ENCODE measurements at regions not wholly inside any gene's neighbourhood (a gene's known extent, or its start where the extent isn't known, plus 50 kb on each side); places are given as distances from the start of the nearest gene placed in this dataset.

DNA sequence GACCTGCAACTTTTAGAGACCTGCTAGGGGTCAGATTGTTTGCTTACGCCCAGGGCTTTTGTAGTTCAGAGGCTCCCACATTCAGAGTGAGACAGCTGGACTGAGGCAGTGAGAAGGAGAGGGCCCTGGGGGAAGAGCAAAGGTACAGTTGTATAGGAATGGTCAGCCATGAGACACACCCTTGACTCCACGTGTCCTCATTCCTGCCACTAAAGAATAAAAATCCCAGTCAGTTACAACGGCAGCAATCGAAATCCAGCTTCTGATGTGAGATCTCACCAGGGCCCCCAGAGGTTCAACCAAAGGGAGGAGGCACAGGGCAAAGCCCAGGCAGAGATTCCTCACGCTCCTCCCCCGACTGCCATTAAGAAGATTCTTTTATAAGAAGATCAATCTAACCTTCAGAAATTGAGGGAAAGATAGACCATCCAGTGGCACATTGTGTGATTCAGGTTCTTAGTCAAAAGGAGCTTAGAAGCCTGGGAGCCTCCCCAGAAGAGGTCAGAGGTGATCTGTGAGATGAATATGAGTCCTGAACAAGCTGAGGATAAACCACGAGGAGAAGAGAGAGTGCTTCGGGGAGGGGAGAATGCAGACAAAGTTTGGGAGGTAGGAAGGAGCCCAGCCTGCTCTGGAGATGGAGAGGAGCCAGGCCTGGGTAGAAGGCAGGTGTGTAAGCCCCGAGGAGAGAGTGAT is 317.0 kb downstream of the CYP26B1 start:
- no peak for DNase-seq (ENCODE audit: low read depth, low spot score)
- no peak overlapping the region for H3K27ac ChIP-seq

DNA sequence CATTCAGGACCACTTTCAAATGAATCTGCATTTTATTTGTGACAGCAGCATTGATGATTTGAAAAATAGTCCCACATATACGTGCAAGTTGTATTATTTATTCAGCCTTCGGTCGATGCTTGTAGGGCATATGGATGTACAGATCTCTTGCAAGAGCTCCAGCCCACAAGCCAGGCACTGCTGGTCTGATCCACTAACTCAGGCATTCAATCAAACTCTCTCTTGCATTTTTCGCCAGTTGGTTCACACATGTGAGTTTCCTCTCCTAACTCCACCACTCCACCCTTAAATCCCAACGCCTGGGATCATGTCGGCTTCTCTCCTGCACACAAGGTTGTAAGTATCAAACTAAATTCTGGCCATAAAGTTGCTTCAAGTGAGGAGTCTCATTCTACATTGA is 318.7 kb downstream of the CYP26B1 start:
- DNase-seq (ENCODE audit: low read depth, low spot score), result no peak
- no peak overlapping the region for H3K27ac ChIP-seq

DNA sequence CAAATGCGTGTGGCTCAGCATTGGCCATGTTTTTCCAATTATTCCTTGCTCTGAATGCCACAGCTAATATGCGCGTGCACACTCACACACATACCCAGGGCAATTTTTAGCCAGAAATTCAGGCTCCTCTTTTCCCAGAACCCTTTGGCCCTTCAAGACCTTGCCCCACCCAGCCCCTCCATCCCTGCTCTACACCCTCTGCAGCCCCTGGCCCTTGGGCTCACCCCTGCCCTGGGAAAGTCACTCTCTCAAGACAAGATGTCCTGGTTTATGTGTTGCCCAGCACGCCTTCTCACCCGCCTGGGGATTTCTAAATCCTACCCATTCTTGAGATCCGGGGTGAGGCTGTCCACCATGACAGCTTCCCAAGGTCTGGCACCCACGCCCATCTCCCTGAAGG is 319.7 kb downstream of the CYP26B1 start:
- no peak overlapping the region for H3K27ac ChIP-seq
- DNase-seq (ENCODE audit: low read depth, low spot score), result no peak

DNA sequence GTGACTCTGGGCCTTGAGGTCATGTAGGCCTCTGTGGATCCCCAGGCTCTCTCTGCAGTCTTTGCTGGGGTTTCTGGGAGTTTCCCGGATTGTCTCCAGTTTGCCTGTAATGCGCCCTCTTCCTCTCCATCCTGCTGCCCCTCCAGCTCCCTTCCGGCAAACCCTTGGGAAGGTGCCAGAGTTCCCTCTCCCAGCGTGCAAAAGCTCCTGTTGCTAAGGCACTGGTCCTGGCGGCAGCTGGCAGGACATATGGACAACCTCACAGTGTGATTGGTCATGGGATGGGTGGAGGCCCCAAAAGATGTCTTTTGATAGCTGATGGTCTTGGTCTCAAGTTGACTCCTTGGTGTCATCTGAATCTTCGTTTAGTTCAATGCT is 320.1 kb downstream of the CYP26B1 start:
- H3K27ac ChIP-seq, result no peak overlapping the region
- DNase-seq (ENCODE audit: low read depth, low spot score), result no peak

DNA sequence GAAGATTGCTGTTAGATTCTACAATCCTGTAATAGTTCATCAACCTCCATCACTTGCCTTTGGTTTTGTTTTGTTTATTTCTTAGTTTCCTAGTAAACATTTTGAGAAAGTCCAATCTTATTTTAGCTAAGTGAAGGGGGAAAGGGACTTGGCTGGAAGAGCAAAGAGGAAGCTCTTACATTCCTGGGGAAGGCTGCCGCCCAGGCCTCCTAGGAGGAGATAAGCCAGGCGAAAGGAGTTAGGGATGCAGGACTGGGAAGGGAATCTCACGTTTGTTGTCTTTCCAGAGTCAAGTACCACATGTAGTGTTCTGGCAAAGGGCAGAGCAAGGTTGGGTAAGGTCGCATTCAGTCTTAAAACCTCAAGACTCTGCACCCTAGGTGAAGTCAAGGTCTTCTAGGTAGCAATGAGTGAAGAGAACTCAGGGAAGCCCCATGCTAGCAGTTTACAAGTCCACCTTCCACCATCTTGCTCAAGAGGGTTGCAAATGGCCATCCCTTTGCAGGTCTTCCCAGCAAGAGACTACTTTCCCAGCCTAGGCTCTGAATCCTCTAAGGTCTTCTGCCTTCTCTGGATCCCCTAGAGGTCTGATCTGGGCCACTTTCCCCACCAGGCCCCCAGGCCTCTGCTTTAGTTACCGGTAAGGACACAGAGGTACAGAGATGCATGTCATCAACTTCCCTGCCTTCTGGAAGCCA is 320.7 kb downstream of the CYP26B1 start:
- DNase-seq (ENCODE audit: low read depth, low spot score), result no peak
- H3K27ac ChIP-seq, result no peak overlapping the region

DNA sequence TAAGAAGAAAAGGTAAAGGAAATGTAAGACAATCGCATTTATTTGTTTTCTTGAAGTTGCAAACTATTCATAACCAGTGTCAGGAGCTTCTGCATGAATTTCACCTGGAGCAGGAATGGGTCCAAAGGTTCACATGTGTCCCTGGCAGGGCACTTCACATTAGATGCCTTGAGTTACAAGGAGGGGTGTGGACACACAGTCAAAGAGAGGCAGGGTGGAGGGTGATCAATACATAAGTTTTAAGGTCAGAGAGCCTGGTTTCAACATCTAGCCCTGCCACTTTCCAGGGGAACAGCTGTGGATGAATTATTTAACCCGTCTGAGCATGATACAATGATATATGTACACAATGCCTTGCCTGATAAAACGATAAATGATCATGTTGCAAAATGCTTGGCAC is 321.4 kb downstream of the CYP26B1 start:
- no peak for DNase-seq (ENCODE audit: low read depth, low spot score)
- no peak overlapping the region for H3K27ac ChIP-seq

DNA sequence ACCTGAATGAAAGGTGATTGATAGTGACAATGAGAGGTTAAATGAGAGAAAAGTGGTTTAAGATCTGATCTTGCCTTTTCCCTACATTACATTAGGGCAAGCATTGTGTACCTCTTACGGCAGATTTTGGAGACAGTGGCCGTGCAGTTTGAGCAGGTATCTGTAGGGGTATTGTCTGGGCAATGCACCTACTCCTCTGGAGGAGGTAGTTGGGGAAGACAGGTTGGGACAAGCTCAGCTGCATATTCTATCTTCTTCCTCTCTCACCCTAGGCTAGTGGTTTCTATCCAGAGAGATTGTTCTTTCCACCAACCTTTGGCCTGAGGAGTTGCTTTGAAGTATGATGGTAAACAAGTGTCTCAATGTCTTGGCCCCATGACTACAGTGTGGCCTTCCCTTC is 323.2 kb downstream of the CYP26B1 start:
- peak overlapping the region; percentile 35 for H3K27ac ChIP-seq
- peak; percentile 20 for DNase-seq (ENCODE audit: low read depth, low spot score)

DNA sequence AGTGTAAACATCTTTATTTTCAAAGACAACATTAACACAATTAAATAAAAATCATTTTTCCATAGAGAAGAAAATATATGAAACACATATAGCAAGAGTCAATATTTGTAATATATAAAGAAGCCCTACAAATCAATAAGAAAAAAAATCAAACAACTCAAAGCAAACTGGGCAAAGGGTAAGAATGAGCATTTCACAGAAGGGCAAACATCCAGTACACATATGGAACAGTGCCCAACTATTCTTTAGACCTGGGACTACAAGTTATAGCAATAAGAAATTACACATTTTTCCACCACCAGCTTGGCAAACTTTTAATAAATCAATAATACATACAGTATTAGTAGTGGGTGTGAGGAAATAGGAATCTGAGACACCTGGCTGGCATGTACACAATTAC is 324.1 kb downstream of the CYP26B1 start:
- no peak overlapping the region for H3K27ac ChIP-seq
- no peak for DNase-seq (ENCODE audit: low read depth, low spot score)

DNA sequence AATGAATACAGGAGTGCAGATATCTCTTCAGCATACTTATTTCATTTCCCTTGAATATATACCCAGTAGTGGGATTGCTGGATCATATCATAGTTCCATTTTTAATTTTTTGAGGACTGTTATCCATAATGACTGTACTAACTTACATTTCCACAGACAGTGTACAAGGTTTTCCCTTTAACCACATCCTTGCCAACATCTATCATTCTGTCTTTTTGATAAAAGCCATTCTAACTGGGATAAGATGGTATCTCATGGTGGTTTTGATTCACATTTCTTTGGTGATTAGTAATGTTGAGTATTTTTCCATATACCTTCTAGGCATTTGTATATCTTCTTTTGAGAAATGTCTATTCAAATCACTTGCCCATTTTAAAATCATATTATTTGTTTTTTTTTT is 325.2 kb downstream of the CYP26B1 start:
- DNase-seq (ENCODE audit: low read depth, low spot score), result no peak
- H3K27ac ChIP-seq, result no peak overlapping the region

DNA sequence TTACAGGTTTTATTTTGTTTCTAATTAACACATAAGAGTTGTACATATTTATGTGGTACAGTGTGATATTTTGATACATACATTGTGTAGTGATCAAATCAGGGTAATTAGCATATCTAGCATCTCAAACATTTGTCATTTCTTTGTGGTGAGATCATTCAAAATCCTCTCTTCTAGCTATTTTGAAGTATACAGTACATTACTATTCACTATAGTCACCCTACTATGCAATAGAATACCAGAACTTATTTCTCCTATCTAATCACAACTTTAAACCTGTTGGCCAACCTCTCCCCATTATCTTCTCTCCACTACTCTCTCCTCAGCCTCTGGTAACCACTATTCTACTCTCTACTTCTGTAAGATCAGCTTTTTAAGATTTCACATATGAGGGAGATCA is 325.8 kb downstream of the CYP26B1 start:
- no peak overlapping the region for H3K27ac ChIP-seq
- no peak for DNase-seq (ENCODE audit: low read depth, low spot score)

DNA sequence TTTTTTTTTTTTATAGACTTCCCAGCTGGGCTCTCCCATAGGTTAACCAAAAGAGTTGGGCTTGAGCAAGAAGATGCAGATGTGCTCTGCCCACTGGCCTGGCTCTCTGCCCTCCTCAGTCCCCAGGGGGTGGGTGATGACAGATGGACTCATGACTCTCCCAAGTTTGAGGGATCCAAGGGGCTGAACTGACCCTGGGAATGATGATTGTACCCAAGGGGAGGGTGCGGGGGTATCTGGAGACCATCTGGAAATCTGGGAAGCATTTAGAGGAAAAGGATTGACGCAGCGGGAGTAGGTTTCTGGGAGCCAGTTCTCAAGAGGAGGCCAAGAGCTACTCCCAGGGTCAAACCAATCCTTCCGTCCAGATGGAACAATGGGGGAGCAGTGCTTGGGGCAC is 330.8 kb downstream of the CYP26B1 start:
- no peak overlapping the region for H3K27ac ChIP-seq
- no peak for DNase-seq (ENCODE audit: low read depth, low spot score)

DNA sequence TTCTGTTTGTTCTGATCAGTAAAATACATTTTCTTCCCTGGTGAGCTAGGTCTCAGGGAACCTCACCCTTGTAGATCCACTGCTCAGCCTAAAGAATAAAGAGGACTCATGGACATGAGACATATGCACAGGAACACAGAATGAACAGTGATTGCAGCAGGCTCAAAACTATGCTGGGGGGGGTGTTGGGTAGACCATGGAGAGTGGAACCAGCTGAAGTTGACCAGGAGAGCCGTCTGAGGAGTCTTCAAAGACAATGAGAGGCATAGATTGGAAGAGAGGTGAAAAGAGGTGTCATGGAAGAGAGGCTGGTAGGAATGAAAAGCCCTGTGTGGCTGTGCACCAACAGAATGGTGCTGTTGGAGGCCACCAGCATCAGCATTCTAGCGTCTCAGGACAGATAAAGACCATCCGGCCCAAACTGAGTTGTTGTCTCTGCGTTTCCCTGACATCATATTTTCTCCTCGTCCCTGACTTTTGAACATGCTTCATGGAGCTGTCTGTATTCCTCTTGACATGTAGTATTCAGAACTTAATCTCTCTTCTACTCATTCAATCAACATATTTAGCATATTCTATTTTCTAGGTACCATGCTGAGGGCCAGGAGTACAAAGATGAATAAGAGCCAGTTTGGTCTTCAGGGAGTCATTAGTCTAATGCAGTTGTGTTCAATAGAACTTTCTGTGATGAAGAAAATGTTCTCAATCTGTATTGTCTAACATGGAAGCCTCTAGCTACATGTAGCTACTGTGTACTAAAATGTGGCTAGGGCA is 331.8 kb downstream of the CYP26B1 start:
- no peak overlapping the region for H3K27ac ChIP-seq
- DNase-seq (ENCODE audit: low read depth, low spot score), result no peak

DNA sequence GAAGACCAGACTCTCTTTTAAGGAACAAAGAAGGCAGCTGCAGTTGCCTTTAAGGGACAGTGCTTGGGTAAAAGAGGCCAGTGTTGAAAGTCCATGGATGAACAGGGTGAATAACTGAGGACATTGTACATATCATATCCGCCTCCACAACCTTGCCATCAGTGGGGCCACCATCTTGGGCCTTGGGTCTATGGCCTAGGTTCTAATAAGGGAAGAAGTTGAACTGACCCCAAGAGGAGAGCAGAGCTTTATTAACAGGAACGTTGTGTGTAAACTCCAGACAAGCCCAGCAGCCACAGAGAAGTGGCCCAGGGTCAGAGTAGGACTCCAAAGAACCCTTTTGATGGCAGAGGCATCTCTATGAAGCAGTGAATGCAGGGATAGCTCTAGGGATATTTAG is 332.8 kb downstream of the CYP26B1 start:
- no peak overlapping the region for H3K27ac ChIP-seq
- DNase-seq (ENCODE audit: low read depth, low spot score), result no peak

DNA sequence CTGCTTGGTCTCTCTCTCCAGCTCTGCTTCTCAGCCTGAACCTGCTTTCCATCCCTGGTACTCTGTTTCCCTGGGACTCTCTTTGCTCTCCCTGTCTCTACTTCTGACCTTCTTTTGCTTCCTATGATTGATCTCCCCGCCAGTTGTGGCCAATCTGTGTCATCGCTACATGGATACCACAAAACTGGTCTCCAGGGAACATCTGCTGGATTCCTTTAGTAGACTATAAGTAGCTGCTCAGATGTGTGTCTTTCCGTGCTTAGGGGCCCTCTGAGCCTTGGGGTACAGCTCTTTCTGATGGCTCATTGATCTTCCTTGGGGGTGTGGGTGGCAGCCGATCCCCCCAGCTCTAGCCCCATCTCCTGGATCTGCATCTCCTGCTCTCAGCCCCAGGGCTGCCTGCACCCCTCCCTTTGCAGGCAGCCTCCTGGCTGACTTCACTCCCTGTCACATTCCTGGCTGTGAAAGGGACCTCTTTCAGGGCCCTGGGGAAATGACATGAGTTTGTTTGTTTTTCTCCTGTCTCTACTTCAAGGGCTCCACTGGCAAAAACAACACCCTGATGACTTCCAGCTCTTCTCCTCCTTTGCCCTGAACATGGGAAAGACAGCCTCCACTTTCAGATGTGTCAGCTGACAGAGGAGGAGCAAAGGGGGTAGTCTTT is 333.7 kb downstream of the CYP26B1 start:
- no peak overlapping the region for H3K27ac ChIP-seq
- DNase-seq (ENCODE audit: low read depth, low spot score), result no peak

DNA sequence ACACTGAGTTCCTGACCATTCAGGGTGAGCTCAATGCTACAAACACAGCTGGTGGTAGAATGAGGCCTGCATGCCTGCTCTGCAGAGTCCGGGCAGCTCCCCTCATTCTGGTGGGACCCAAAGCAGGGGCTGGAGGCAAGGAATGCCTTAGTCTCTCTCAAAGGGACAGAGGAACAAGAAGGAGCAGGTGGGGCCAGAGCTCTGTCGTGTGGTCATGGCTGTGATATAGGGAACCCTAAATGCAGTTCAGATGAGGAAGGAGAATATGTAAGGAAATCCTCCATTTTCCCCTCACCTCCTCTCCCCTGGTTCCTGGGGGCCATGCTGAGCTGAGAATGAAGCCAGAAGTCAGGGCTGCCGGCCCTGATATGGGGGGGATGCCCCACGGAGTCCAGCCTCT is 334.3 kb downstream of the CYP26B1 start:
- no peak for DNase-seq (ENCODE audit: low read depth, low spot score)
- H3K27ac ChIP-seq, result no peak overlapping the region

DNA sequence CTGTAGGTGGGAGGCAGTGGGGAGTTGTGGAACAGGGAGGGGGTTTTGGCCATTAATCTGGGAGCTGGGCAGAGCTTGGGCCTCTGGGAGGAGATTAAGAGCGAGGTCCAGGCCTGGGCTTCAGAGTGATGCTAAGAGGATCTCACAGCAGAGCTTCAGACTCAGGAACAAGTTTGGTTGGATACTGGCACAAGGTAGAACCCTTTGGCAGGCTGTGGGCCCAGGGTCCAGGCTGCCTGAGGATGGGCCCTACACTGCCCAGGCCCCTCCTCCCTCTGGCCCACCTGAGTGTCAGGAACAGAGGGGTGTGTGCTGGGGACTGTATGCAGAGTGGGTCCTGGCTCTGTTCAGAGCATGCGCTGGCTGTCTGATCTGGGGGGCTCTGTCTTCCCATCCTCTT is 334.9 kb downstream of the CYP26B1 start:
- no peak for DNase-seq (ENCODE audit: low read depth, low spot score)
- no peak overlapping the region for H3K27ac ChIP-seq

DNA sequence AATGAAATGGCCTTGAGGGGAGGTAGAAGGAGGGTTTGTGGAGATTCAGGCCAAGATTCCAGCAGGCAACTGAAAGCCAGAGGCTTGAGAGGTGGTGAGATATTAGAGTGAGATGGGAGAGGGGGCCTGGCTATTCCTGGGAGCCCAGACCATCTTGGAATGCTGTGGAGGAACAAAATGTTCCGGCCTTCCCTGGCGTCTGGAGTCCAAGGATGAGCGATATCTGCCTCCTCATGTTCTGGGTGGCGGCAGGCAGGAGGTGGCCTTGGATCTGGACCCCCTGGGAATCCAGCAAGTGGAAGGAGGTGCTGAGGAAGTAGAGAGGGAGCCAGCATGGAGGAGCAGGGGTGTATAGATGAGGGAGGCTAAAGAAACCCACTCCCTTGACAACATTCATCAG is 335.9 kb downstream of the CYP26B1 start:
- H3K27ac ChIP-seq, result no peak overlapping the region
- no peak for DNase-seq (ENCODE audit: low read depth, low spot score)

DNA sequence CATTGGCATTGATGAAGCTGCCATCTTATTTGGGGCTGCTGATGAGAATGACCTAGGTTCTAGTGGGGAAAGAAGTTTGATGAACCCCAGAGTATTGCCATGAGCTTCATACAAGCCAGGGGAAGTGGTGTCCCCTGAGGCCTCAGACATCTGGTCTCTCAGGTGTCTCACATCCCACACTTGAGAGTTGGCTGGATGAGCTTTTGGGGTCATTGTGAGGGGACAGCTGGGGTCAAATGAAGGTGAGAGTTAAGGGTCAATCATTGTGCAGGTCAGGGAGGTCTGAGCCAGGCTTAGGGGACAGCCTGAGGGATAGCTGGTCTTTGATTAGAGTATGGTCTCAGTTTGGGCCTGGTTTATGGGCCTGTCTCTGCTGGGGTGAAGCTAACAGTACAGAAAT is 336.5 kb downstream of the CYP26B1 start:
- no peak for DNase-seq (ENCODE audit: low read depth, low spot score)
- no peak overlapping the region for H3K27ac ChIP-seq

DNA sequence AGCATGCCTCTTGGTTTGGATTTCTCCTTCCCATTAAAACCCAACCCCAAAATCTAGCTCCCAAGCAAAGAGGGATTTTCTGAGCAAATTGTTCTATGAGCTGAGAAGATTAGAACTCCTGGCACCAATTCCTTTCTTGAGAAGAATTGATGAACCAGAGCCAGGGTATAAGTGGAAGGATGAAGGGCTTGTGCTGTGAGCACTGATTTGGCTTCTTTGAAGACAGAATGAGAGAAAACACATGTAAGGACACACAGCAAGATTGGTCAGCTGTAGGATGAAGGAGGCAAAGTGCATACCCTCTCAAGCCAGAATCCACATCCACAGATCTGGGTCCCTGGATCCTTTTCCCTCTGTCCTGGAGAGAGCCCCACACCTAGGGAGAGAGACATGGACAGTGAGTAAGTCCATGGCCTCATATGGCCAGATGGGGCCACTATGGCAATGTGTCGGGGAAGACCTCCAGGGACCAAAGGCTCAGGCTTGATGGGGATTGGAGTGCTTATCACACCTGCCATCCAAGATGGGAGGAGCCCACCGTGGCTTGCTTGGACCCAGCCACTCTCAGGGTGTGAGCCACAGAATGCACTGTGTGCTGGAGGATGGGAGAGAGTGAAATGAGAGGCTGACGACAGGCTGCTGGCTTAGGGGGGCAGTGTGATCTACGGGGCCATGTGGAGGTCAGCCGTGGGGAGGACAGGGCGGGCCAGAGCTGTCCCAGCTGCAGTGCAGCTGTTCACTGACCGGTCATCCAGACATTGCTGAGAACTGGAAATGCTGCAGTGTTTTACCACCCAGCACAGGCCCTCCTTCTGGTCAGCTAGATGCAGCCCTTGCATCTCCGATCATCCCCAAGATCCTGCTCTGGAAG is 339.8 kb downstream of the CYP26B1 start:
- no peak overlapping the region for H3K27ac ChIP-seq
- no peak for DNase-seq (ENCODE audit: low read depth, low spot score)

DNA sequence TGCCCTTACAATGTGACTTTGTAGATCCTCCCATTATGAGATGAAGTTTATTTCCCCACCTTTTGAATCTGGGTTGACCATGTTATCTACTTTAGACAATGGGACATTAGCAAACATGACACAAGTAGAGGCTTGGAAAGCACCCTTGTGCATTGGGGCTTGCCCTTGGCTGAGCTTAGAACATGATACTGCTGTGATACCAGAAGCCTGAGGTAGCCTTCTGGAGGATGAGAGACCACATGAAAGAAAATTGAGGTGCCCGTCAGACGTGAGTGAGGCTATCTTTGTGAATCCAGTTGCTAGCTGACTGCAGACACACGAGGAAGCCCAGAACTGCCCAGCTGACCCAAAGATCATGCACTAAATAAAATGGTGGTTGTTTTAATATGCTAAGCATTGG is 341.2 kb downstream of the CYP26B1 start:
- no peak for DNase-seq (ENCODE audit: low read depth, low spot score)
- H3K27ac ChIP-seq, result no peak overlapping the region

All from epithelial cell of prostate (primary cell).